RWPE2 (cell line): ENCODE measurements at regions not wholly inside any gene's neighbourhood (a gene's known extent, or its start where the extent isn't known, plus 50 kb on each side); places are given as distances from the start of the nearest gene placed in this dataset.

Experiments used
- ATAC-seq: fragments of 200-7000 bp; cut with Tn5 transposase; 3 replicates; pipeline ENCODE4 v1.9.1; 2021; ENCODE audit warnings: low read depth
- DNase-seq: peaks from one replicate; pipeline ENCODE4 v3.0.0-alpha.2; 2020; ENCODE audit warnings: low spot score
- H3K27ac ChIP-seq: fragments of 450-650 bp; 2 replicates; pipeline ENCODE4 v1.5.1; 2017; ENCODE audit warnings: mild to moderate bottlenecking; ENCODE audit not compliant: poor library complexity, severe bottlenecking
- H3K27me3 ChIP-seq: fragments of 250-450 bp; sonication (Bioruptor Pico); 2 replicates; pipeline ENCODE4 v1.5.1; 2021; ENCODE audit warnings: mild to moderate bottlenecking, moderate library complexity; ENCODE audit not compliant: insufficient read depth, poor library complexity, severe bottlenecking
- H3K36me3 ChIP-seq: fragments of 250-450 bp; sonication (Bioruptor Pico); 2 replicates; pipeline ENCODE4 v1.5.1; 2020; ENCODE audit warnings: low read depth, mild to moderate bottlenecking, moderate library complexity
- H3K4me1 ChIP-seq: fragments of 250-450 bp; sonication (Bioruptor Pico); 2 replicates; pipeline ENCODE4 v1.5.1; 2021; ENCODE audit warnings: mild to moderate bottlenecking, moderate library complexity; ENCODE audit not compliant: insufficient read depth, poor library complexity, severe bottlenecking
- H3K4me3 ChIP-seq: fragments of 250-450 bp; sonication (Bioruptor Pico); 2 replicates; pipeline ENCODE4 v1.5.1; 2021; ENCODE audit warnings: mild to moderate bottlenecking, moderate library complexity; ENCODE audit not compliant: severe bottlenecking
- H3K9me3 ChIP-seq: fragments of 250-450 bp; sonication (Bioruptor Pico); 2 replicates; pipeline ENCODE4 v1.5.1; 2021; ENCODE audit warnings: mild to moderate bottlenecking, moderate library complexity; ENCODE audit not compliant: severe bottlenecking
- CTCF ChIP-seq: fragments of 450-650 bp; IDR thresholded peaks from one replicate; pipeline ENCODE4 v1.5.1; 2017; ENCODE audit warnings: mild to moderate bottlenecking, moderate library complexity; ENCODE audit not compliant: poor library complexity, severe bottlenecking

- H3K36me3 ChIP-seq, result no peaks in the 10 kb centered on the region
- no peak for TF ChIP-seq CTCF
- H3K27me3 ChIP-seq, result no peaks in the 10 kb centered on the region
- no peaks in the 10 kb centered on the region for H3K4me1 ChIP-seq
- no peak overlapping the region for H3K4me3 ChIP-seq
- H3K27ac ChIP-seq, result no peak overlapping the region
- ATAC-seq, result no peak
- no peak for DNase-seq
- no peaks in the 10 kb centered on the region for H3K9me3 ChIP-seq
These were observed 366.7 kb downstream of the FIGN start for GRCh38 chr2:163369111-163369510.

GRCh38 chr2:163368655-163369054 is 367.2 kb downstream of the FIGN start:
- Histone ChIP-seq H3K4me1 (no peaks in the 10 kb centered on the region), H3K36me3 (no peaks in the 10 kb centered on the region), H3K4me3 (no peak overlapping the region), H3K9me3 (no peaks in the 10 kb centered on the region), H3K27me3 (no peaks in the 10 kb centered on the region), H3K27ac (no peak overlapping the region)
- no peak for TF ChIP-seq CTCF
- ATAC-seq, result no peak
- DNase-seq, result no peak

- no peak for DNase-seq
- Histone ChIP-seq H3K36me3 (no peaks in the 10 kb centered on the region), H3K9me3 (no peaks in the 10 kb centered on the region), H3K4me3 (no peak overlapping the region), H3K4me1 (no peaks in the 10 kb centered on the region), H3K27ac (no peak overlapping the region), H3K27me3 (no peaks in the 10 kb centered on the region)
- ATAC-seq, result no peak
- no peak for TF ChIP-seq CTCF
These were observed 367.8 kb downstream of the FIGN start for GRCh38 chr2:163367825-163368582.

GRCh38 chr2:163364736-163365135 is 371.1 kb downstream of the FIGN start:
- Histone ChIP-seq H3K36me3 (no peaks in the 10 kb centered on the region), H3K27ac (no peak overlapping the region), H3K4me3 (no peak overlapping the region), H3K27me3 (no peaks in the 10 kb centered on the region), H3K9me3 (no peaks in the 10 kb centered on the region), H3K4me1 (no peaks in the 10 kb centered on the region)
- DNase-seq (no peak), ATAC-seq (no peak)
- TF ChIP-seq CTCF, result no peak

- ATAC-seq, result no peak
- Histone ChIP-seq H3K36me3 (no peaks in the 10 kb centered on the region), H3K4me3 (no peak overlapping the region), H3K27ac (no peak overlapping the region), H3K4me1 (peaks cover 5% of the 10 kb centered on the region), H3K9me3 (peaks cover 2% of the 10 kb centered on the region), H3K27me3 (no peaks in the 10 kb centered on the region)
- TF ChIP-seq CTCF, result no peak
- no peak for DNase-seq
These were observed 382.3 kb downstream of the FIGN start for GRCh38 chr2:163353551-163353950.
